ENCODE measurements at regions not wholly inside any gene's neighbourhood (a gene's known extent, or its start where the extent isn't known, plus 50 kb on each side); places are given as distances from the start of the nearest gene placed in this dataset.

- no peak for TF ChIP-seq CTCF (IDR thresholded peaks at IDR 0.05; ENCODE audit: extremely low read depth, insufficient read depth, missing control alignments)
- in situ Hi-C loops (cut with MboI; ENCODE audit: low pct_unique_long_range_greater_than_20kb, low sequenced_read_pairs, unreplicated experiment), result no loop called here
- no peak for DNase-seq (ENCODE audit: low spot score)
These were observed 481.3 kb upstream of the CITED2 start for GRCh38 chr6:139855671-139856311.

GRCh38 chr6:139853302-139853992, 479.0 kb upstream of the CITED2 start:
- no peak for TF ChIP-seq CTCF (IDR thresholded peaks at IDR 0.05; ENCODE audit: extremely low read depth, insufficient read depth, missing control alignments)
- DNase-seq (ENCODE audit: low spot score), result no peak
- in situ Hi-C loops (cut with MboI; ENCODE audit: low pct_unique_long_range_greater_than_20kb, low sequenced_read_pairs, unreplicated experiment), result no loop called here

GRCh38 chr6:139852488-139853140, 478.2 kb upstream of the CITED2 start:
- TF ChIP-seq CTCF (IDR thresholded peaks at IDR 0.05; ENCODE audit: extremely low read depth, insufficient read depth, missing control alignments), result no peak
- DNase-seq (ENCODE audit: low spot score), result no peak
- in situ Hi-C loops (cut with MboI; ENCODE audit: low pct_unique_long_range_greater_than_20kb, low sequenced_read_pairs, unreplicated experiment), result no loop called here

GRCh38 chr6:139852067-139852466, 477.6 kb upstream of the CITED2 start:
- in situ Hi-C loops (cut with MboI; ENCODE audit: low pct_unique_long_range_greater_than_20kb, low sequenced_read_pairs, unreplicated experiment), result no loop called here
- DNase-seq (ENCODE audit: low spot score), result no peak
- no peak for TF ChIP-seq CTCF (IDR thresholded peaks at IDR 0.05; ENCODE audit: extremely low read depth, insufficient read depth, missing control alignments)

GRCh38 chr6:139851206-139851605, 476.8 kb upstream of the CITED2 start:
- in situ Hi-C loops (cut with MboI; ENCODE audit: low pct_unique_long_range_greater_than_20kb, low sequenced_read_pairs, unreplicated experiment), result no loop called here
- no peak for TF ChIP-seq CTCF (IDR thresholded peaks at IDR 0.05; ENCODE audit: extremely low read depth, insufficient read depth, missing control alignments)
- no peak for DNase-seq (ENCODE audit: low spot score)

- DNase-seq (ENCODE audit: low spot score), result no peak
- in situ Hi-C loops (cut with MboI; ENCODE audit: low pct_unique_long_range_greater_than_20kb, low sequenced_read_pairs, unreplicated experiment), result no loop called here
- TF ChIP-seq CTCF (IDR thresholded peaks at IDR 0.05; ENCODE audit: extremely low read depth, insufficient read depth, missing control alignments), result no peak
These were observed 476.1 kb upstream of the CITED2 start for GRCh38 chr6:139850512-139850911.
